ENCODE measurements at regions not wholly inside any gene's neighbourhood (a gene's known extent, or its start where the extent isn't known, plus 50 kb on each side); places are given as distances from the start of the nearest gene placed in this dataset.
"Not testable (repeated sequence)": the region's sequence is repeated elsewhere in the genome, so short reads cannot be mapped to it uniquely, and the experiment has no call there.

DNA sequence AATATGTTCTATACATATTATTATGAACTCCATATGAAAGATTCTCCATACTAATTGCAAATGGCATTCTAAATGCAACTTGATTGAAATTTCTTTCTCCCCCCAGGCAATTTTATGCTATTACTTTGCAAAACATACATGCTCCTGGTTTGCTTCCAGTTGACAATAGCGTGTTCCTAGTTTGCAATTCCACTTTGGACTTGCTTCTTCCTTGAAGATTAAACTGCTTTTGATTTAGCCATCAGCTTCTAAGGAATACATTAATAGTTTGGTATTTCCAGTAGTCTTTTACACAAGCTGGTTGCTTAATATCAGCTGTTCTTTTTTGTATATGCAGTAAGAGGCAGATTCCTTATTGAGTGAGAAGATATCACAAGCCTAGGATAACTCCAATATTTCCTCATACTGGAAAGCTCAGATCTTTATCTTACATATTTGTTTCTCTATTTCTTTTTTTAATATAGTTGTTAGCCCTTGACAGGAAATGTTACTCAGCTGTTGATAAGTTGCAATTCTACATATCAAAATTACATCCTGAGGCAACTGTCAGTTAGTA lies 1941.7 kb upstream of the LRRTM1 start:
- DNase-seq (ENCODE audit: low spot score): peak; percentile 80

GRCh38 chr2:82239176-82239575 lies 1934.6 kb upstream of the LRRTM1 start:
- peak; percentile 72 for DNase-seq (ENCODE audit: low spot score)

GRCh38 chr2:82237994-82238662 lies 1933.6 kb upstream of the LRRTM1 start:
- peak; percentile 9 for DNase-seq (ENCODE audit: low spot score)

DNA sequence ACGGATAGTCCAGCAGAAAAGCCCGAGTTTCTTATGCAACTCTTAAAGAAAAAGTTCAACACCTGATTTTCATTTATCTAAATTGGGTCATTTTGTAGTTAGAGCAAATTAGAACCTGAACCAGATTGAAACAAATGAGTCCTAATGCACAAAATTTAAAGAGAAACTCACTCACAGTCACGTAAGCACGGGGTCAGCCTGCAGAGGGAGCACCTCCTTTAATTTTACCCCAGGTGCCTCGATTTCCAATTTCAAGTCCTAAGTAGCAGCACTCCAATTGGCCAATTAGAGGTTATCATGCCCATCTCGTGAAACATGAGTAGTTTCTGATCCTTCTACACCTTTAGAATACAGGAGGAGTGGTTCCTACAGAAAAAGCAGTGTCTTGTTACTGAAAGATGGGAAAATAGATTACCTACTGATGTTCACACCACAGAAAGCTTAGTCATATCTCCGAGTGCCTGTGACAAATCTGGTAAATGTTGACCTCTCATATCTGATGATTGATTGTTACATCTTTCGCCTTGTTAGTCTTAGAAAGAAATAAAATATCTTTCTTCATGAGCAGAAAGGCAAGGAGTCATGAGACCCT lies 1929.8 kb upstream of the LRRTM1 start:
- no peak for DNase-seq (ENCODE audit: low spot score)

DNA sequence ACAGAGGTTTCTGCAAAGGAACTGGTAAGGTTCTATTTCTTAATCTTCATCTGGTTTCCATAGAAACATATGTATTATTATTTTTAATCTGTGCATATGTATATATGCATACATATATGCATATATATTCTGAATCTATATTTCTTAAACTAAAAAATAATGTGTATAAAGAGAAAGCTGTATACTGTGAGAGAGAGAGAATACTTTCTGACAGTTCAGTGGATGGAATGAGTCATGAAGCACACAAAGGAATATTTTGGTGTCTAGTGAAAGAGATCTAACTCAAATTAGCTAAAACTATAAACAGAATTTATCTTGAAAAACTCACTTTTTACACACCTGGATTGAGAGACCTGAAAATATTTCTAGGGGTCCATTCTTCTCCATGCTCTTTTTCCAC lies 1929.3 kb upstream of the LRRTM1 start:
- no peak for DNase-seq (ENCODE audit: low spot score)

GRCh38 chr2:82230406-82230805 lies 1925.9 kb upstream of the LRRTM1 start:
- DNase-seq (ENCODE audit: low spot score): no peak

DNA sequence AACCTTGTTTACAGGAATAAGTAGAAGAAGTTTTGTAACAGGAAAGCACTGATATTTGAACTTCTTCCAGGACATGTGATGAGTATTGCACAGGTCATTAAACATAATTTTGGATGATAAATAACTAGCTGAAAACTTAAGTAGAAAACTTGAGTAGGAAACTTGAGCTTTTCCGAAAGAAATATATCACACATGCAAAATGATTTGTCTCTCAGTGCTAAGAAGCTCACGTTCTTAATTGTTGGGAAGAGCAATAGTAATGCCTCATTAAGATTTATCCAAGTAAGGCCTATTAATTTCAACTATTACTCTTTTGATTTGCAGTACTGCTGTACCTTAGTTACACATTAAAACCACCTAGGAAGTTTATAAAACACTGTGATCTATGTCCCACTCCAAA lies 1921.9 kb upstream of the LRRTM1 start:
- no peak for DNase-seq (ENCODE audit: low spot score)

GRCh38 chr2:82224301-82224940 lies 1919.9 kb upstream of the LRRTM1 start:
- no peak for DNase-seq (ENCODE audit: low spot score)

- no peak for DNase-seq (ENCODE audit: low spot score)
Measured at GRCh38 chr2:82215212-82215611, 1910.7 kb upstream of the LRRTM1 start.

GRCh38 chr2:82199493-82199852 lies 1894.9 kb upstream of the LRRTM1 start:
- DNase-seq (ENCODE audit: low spot score): no peak

DNA sequence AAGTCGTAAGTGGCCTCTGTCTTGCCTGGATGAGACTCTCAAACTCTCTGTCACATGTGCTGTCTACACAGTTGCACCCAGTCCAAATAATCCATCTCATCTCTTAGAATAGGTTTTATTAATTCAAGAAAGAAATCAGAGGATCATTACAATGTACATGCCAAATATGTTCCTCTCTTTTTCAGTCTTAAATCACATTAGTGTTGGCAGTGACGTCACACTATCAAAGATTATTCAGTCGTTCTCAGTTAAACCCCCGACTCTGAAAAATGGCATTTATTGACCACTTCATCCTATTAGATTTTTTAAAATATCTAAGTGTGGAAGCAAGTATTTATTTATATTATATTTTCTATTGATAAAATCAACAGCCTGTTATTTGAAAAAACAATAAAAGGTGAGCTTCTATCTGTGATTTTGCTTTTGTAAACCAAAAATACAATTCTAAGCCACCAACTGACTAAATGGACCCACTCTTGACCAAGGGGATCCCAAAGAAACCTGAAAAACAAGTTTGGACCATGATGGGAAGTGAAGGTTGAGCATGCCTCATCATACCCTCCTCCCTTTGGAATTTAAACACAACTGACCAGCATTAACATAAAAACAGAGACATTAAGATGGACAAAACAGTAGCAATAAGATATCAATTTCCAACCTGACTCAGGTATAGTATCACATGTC lies 1894.4 kb upstream of the LRRTM1 start:
- DNase-seq (ENCODE audit: low spot score): no peak

DNA sequence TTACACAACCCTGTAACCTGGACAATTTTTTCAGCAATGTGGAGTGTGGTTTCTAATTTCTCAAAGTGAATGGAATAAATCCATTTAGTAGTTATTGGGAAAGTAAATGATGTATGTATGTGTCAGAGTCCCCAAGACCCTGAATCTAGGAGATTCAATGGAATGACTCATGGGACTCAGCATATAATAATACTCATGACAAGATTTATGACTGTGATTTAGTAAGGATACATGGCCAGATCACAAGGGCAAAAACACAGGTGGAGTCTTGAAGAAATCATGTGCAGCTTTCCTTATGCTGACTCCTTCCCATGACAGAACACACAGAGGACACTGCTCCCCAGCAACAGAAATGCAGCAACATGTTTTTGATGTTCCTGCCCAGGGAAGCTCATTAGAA lies 1877.7 kb upstream of the LRRTM1 start:
- no peak for DNase-seq (ENCODE audit: low spot score)

- not testable (repeated sequence) for DNase-seq (ENCODE audit: low spot score)
Measured at GRCh38 chr2:82175210-82175609, 1870.7 kb upstream of the LRRTM1 start.

GRCh38 chr2:82172483-82172882 lies 1867.9 kb upstream of the LRRTM1 start:
- no peak for DNase-seq (ENCODE audit: low spot score)

DNA sequence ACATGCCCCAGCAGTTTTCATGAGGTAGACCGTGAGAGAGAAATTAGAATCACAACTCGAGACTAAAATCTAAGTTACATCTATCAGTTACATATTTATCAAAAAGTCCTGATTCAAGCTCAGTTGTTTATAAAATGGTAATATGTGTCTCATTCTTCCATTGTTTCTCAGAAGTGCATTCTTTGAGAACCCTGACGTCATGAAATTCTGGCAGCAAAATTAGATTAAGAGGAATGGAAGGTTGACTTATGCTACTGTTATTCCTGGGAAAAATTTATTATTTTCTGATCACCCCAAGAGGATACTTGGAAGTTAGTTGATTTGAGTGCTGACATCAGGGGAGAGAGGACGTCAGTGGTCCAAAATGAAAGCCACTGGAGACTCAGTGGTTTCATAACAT lies 1864.8 kb upstream of the LRRTM1 start:
- no peak for DNase-seq (ENCODE audit: low spot score)

- DNase-seq (ENCODE audit: low spot score): no peak
Measured at GRCh38 chr2:82165377-82165776, 1860.8 kb upstream of the LRRTM1 start.

GRCh38 chr2:82158150-82158549 lies 1853.6 kb upstream of the LRRTM1 start:
- peak; percentile 60 for DNase-seq (ENCODE audit: low spot score)

- peak; percentile 62 for DNase-seq (ENCODE audit: low spot score)
Measured at GRCh38 chr2:82155469-82155868, 1850.9 kb upstream of the LRRTM1 start.

DNA sequence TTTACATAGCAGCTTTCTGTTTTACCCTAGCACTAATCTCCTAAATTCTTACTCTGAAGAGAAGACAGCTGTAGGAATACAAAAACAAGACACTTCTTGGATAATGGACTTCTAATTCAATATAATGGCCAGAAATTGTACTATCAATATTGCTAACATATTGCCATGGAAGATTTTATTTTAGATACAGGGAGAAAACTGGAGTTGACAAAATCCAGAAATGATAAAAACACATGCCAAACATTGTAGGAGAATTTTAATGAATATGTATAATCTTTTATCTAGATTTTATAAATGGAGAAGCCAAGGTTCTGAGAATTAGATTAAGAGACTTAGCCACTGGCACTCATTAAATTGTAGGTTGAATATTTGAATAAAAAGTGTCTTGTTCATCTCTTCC lies 1838.8 kb upstream of the LRRTM1 start:
- DNase-seq (ENCODE audit: low spot score): no peak

DNA sequence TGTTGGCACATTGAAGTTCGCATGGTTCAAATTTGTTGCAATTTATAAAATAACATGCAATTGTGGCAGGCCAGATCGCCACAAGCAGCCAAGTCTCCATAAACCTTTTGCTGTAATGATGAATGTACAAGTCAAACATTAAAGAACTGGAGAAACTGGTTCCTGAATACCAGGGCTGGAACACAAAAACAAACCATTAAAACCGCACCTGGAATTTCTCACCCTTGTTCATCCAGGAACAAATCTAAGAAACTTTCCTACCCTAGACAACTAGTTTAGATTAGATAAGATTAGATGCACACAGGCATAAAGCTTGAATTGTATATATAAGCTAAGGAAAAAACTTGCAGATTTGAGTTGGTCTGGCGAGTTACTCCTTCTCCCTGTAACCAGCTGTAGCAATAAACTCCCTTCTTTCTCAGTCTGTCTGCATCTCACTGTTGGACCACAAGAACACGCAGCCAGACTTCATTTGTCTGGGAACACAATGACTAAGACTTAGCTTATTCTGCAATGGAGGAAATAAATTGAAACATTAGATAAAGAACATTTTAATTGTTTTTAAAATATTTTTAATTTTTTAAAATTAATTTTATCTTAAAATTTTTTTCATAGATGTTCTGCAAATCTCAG lies 1835.5 kb upstream of the LRRTM1 start:
- peak; percentile 62 for DNase-seq (ENCODE audit: low spot score)

- DNase-seq (ENCODE audit: low spot score): no peak
Measured at GRCh38 chr2:82137441-82137840, 1832.9 kb upstream of the LRRTM1 start.

- DNase-seq (ENCODE audit: low spot score): no peak
Measured at GRCh38 chr2:82128051-82128450, 1823.5 kb upstream of the LRRTM1 start.

All from umbilical cord (tissue), 1 donor.